Stimulated activated CD4-positive, alpha-beta T cell treated with anti-CD3 and anti-CD28 coated beads, Interleukin-15, amount 100 ng/mL, for 48 hours (primary cell): ENCODE measurements at regions not wholly inside any gene's neighbourhood (a gene's known extent, or its start where the extent isn't known, plus 50 kb on each side); places are given as distances from the start of the nearest gene placed in this dataset.

Experiments used
- DNase-seq, 2 donors: peaks; one replicate each; pipeline ENCODE4 v3.0.0-alpha.2; 2020; ENCODE audit warnings: low read depth in 2 of 2

GRCh38 chr7:94272821-94273583, 121.7 kb upstream of the COL1A2 start:
- DNase-seq: no peak

GRCh38 chr7:94274828-94275227, 119.9 kb upstream of the COL1A2 start:
- DNase-seq: peak in 1 of 2 donors; percentile 2

GRCh38 chr7:94276027-94276426, 118.7 kb upstream of the COL1A2 start:
- DNase-seq: no peak

GRCh38 chr7:94276795-94277194, 117.9 kb upstream of the COL1A2 start:
- DNase-seq: no peak

GRCh38 chr7:94277236-94277635, 117.5 kb upstream of the COL1A2 start:
- no peak for DNase-seq

- no peak for DNase-seq
Observed at GRCh38 chr7:94280851-94281250, 113.8 kb upstream of the COL1A2 start.

GRCh38 chr7:94284104-94284503, 110.6 kb upstream of the COL1A2 start:
- DNase-seq: no peak

- DNase-seq: no peak
Observed at GRCh38 chr7:94286111-94286510, 108.6 kb upstream of the COL1A2 start.

GRCh38 chr7:94288096-94288495, 106.6 kb upstream of the COL1A2 start:
- DNase-seq: no peak

- DNase-seq: no peak
Observed at GRCh38 chr7:94289071-94289470, 105.6 kb upstream of the COL1A2 start.

- no peak for DNase-seq
Observed at GRCh38 chr7:94294471-94295131, 100.1 kb upstream of the COL1A2 start.

- no peak for DNase-seq
Observed at GRCh38 chr7:94295850-94296249, 98.8 kb upstream of the COL1A2 start.

GRCh38 chr7:94296881-94297280, 97.8 kb upstream of the COL1A2 start:
- DNase-seq: no peak

- no peak for DNase-seq
Observed at GRCh38 chr7:94297397-94297838, 97.3 kb upstream of the COL1A2 start.

- no peak for DNase-seq
Observed at GRCh38 chr7:94298943-94299342, 95.8 kb upstream of the COL1A2 start.

GRCh38 chr7:94300176-94300835, 94.4 kb upstream of the COL1A2 start:
- no peak for DNase-seq

- no peak for DNase-seq
Observed at GRCh38 chr7:94301024-94301586, 93.6 kb upstream of the COL1A2 start.

- no peak for DNase-seq
Observed at GRCh38 chr7:94303118-94303517, 91.6 kb upstream of the COL1A2 start.

- DNase-seq: no peak
Observed at GRCh38 chr7:94303695-94304094, 91.0 kb upstream of the COL1A2 start.

GRCh38 chr7:94304878-94305277, 89.8 kb upstream of the COL1A2 start:
- DNase-seq: no peak

GRCh38 chr7:94305836-94306235, 88.9 kb upstream of the COL1A2 start:
- DNase-seq: no peak

- no peak for DNase-seq
Observed at GRCh38 chr7:94307399-94308048, 87.2 kb upstream of the COL1A2 start.
